Body of pancreas (tissue), 4 donors: ENCODE measurements at regions not wholly inside any gene's neighbourhood (a gene's known extent, or its start where the extent isn't known, plus 50 kb on each side); places are given as distances from the start of the nearest gene placed in this dataset.

Experiments
- ATAC-seq: fragments of 150-250 bp; one replicate; pipeline ENCODE4 v1.9.1; 2016
- DNase-seq, 4 donors: peaks; one replicate each; pipeline ENCODE4 v3.0.0-alpha.2; 2019
- H3K27ac ChIP-seq, 4 donors: fragments of 200-600 bp; sonication (generic); 1 replicate in 3 of 4; 2 replicates in 1 of 4; pipeline versions ENCODE4 v1.5.1 to v1.6.1; 2016 to 2019; ENCODE audit warnings: mild to moderate bottlenecking in 1 of 4, mixed read lengths in 1 of 4, moderate library complexity in 1 of 4
- H3K27me3 ChIP-seq, 2 donors: fragments of 200-600 bp; sonication (generic); one replicate each; pipeline ENCODE4 v1.6.0; 2016; ENCODE audit warnings: mild to moderate bottlenecking in 1 of 2
- H3K36me3 ChIP-seq, 2 donors: fragments of 200-600 bp; sonication (generic); replicated peaks in 1 of 2; 2 replicates each; pipeline ENCODE4 v1.5.1; 2016; ENCODE audit warnings: low read depth in 2 of 2; ENCODE audit not compliant: insufficient read depth in 1 of 2
- H3K4me1 ChIP-seq: fragments of 200-600 bp; sonication (generic); one replicate; pipeline ENCODE4 v1.6.0; 2016
- H3K4me3 ChIP-seq, 2 donors: fragments of 200-600 bp; sonication (generic); 1 replicate in 1 of 2; 2 replicates in 1 of 2; pipeline ENCODE4 v1.5.1; 2016 to 2019
- H3K9me3 ChIP-seq, 3 donors: fragments of 200-600 bp; sonication (generic); 1 replicate in 2 of 3; 2 replicates in 1 of 3; pipeline ENCODE4 v1.5.1; 2016
- CTCF ChIP-seq, 7 experiments: fragments of 450-650 bp in 4 of 7; fragments of 200-600 bp in 3 of 7; sonication (generic) in 3 of 7; IDR thresholded peaks; one replicate each; pipeline ENCODE4 v1.5.1; 2016 to 2019; ENCODE audit warnings: antibody characterized with exemption in 7 of 7
- POLR2A ChIP-seq, 3 donors: fragments of 450-650 bp; IDR thresholded peaks; one replicate each; pipeline ENCODE4 v1.6.1; 2016; ENCODE audit warnings: antibody characterized with exemption in 3 of 3, mild to moderate bottlenecking in 2 of 3
- WGBS, 2 donors: methylation state at CpG; one replicate each; pipeline ENCODE4 v1.1.5; 2017; 5-methylcytosine and 5-hydroxymethylcytosine counted together
- intact Hi-C: fragments of 100-400 bp; cut with DNase I; formaldehyde crosslinking; loops from one replicate; pipeline ENCODE4 v1.15.1; 2023

GRCh38 chr1:238108417-238108816, 217.7 kb upstream of the ZP4 start:
- intact Hi-C loops: no loop called here
- ATAC-seq: no peak
- 83 to 86% methylated on average over 2 of the region's 2 CpGs for WGBS, 2 donors

GRCh38 chr1:238107322-238107721, 216.6 kb upstream of the ZP4 start:
- Histone ChIP-seq H3K27me3 (no peaks in the 10 kb centered on the region), H3K36me3 (no peaks in the 10 kb centered on the region), H3K4me3 (no peak overlapping the region), H3K27ac (no peak overlapping the region), H3K4me1 (no peaks in the 10 kb centered on the region), H3K9me3 (no peaks in the 10 kb centered on the region)
- DNase-seq (no peak), ATAC-seq (no peak)
- TF ChIP-seq CTCF (IDR thresholded peaks at IDR 0.05) (no peak), POLR2A (IDR thresholded peaks at IDR 0.05) (no peak)
- 39 to 56% methylated on average over 1 of the region's 1 CpG for WGBS, 2 donors
- intact Hi-C loops: no loop called here

More at GRCh38 chr1:238108417-238108816, 217.7 kb upstream of the ZP4 start:
- H3K36me3 ChIP-seq: no peaks in the 10 kb centered on the region
- H3K9me3 ChIP-seq: no peaks in the 10 kb centered on the region
- H3K27me3 ChIP-seq: no peaks in the 10 kb centered on the region
- no peak overlapping the region for H3K27ac ChIP-seq
- H3K4me3 ChIP-seq: no peak overlapping the region
- TF ChIP-seq POLR2A (IDR thresholded peaks at IDR 0.05) (no peak), CTCF (IDR thresholded peaks at IDR 0.05) (no peak)
- H3K4me1 ChIP-seq: no peaks in the 10 kb centered on the region
- DNase-seq: no peak

GRCh38 chr1:238104752-238105151, 214.0 kb upstream of the ZP4 start:
- H3K9me3 ChIP-seq: no peaks in the 10 kb centered on the region

GRCh38 chr1:238101923-238102322, 211.2 kb upstream of the ZP4 start:
- no peaks in the 10 kb centered on the region for H3K9me3 ChIP-seq
- WGBS, 2 donors: 77 to 85% methylated on average over 2 of the region's 2 CpGs
- no peaks in the 10 kb centered on the region for H3K4me1 ChIP-seq
- no peak overlapping the region for H3K4me3 ChIP-seq
- no peaks in the 10 kb centered on the region for H3K36me3 ChIP-seq
- no peak for TF ChIP-seq POLR2A (IDR thresholded peaks at IDR 0.05)
- no peak for TF ChIP-seq CTCF (IDR thresholded peaks at IDR 0.05)
- ATAC-seq (no peak), DNase-seq (no peak)
- no peaks in the 10 kb centered on the region for H3K27me3 ChIP-seq
- intact Hi-C loops: no loop called here
- no peak overlapping the region for H3K27ac ChIP-seq

More at GRCh38 chr1:238104752-238105151, 214.0 kb upstream of the ZP4 start:
- no peaks in the 10 kb centered on the region for H3K4me1 ChIP-seq
- 47 to 50% methylated on average over 2 of the region's 2 CpGs for WGBS, 2 donors
- intact Hi-C loops: no loop called here
- no peak for DNase-seq
- TF ChIP-seq POLR2A (IDR thresholded peaks at IDR 0.05) (no peak), CTCF (IDR thresholded peaks at IDR 0.05) (no peak)
- H3K27me3 ChIP-seq: no peaks in the 10 kb centered on the region
- H3K27ac ChIP-seq: no peak overlapping the region
- H3K36me3 ChIP-seq: no peaks in the 10 kb centered on the region
- no peak for ATAC-seq
- H3K4me3 ChIP-seq: no peak overlapping the region

GRCh38 chr1:238099871-238100270, 209.1 kb upstream of the ZP4 start:
- DNase-seq (no peak), ATAC-seq (no peak)
- intact Hi-C loops: no loop called here
- H3K36me3 ChIP-seq: no peaks in the 10 kb centered on the region
- no peaks in the 10 kb centered on the region for H3K9me3 ChIP-seq
- H3K27me3 ChIP-seq: no peaks in the 10 kb centered on the region
- H3K4me1 ChIP-seq: no peaks in the 10 kb centered on the region
- 88 to 92% methylated on average over 2 of the region's 2 CpGs for WGBS, 2 donors
- no peak overlapping the region for H3K27ac ChIP-seq
- no peak for TF ChIP-seq CTCF (IDR thresholded peaks at IDR 0.05)
- no peak for TF ChIP-seq POLR2A (IDR thresholded peaks at IDR 0.05)
- H3K4me3 ChIP-seq: no peak overlapping the region
